ENCODE measurements at regions not wholly inside any gene's neighbourhood (a gene's known extent, or its start where the extent isn't known, plus 50 kb on each side); places are given as distances from the start of the nearest gene placed in this dataset.

GRCh38 chr7:109577265-109577664 lies 1007.6 kb downstream of the DNAJB9 start:
- Histone ChIP-seq H3K27ac (ENCODE audit: extremely low read length, insufficient read depth, low read length) (no peak overlapping the region), H3K4me1 (ENCODE audit: insufficient read depth, low read length) (no peaks in the 10 kb centered on the region), H3K27me3 (ENCODE audit: control insufficient read depth in 1 of 2, insufficient read depth in 2 of 2, low read length in 2 of 2) (no peaks in the 10 kb centered on the region), H3K9me3 (ENCODE audit: low read length) (no peaks in the 10 kb centered on the region), H3K79me2 (ENCODE audit: insufficient read depth, low read length) (no peaks in the 10 kb centered on the region), H3K4me3 (replicated peaks in 1 of 3; ENCODE audit: insufficient read depth in 1 of 3, low read depth in 2 of 3, low read length in 3 of 3) (no peak overlapping the region), H3K9ac (ENCODE audit: insufficient read depth, low read depth, low read length) (no peak overlapping the region), H4K20me1 (ENCODE audit: insufficient read depth, low read length) (no peaks in the 10 kb centered on the region), H2AFZ (ENCODE audit: low read length) (no peak overlapping the region), H3K4me2 (ENCODE audit: low read depth, low read length) (no peak overlapping the region), H3K36me3 (replicated peaks in 1 of 2; ENCODE audit: control insufficient read depth in 1 of 2, insufficient read depth in 2 of 2, low read length in 2 of 2) (no peaks in the 10 kb centered on the region)
- ATAC-seq (no peak), FAIRE-seq (no peak), DNase-seq (ENCODE audit: low spot score) (no peak)
- intact Hi-C loops (cut with micrococcal nuclease; ENCODE audit: unreplicated experiment) (no loop called here), in situ Hi-C loops (cut with HindIII; ENCODE audit: extremely low pct_ligation_motif_present, low pct_unique_long_range_greater_than_20kb) (no loop called here)
- TF ChIP-seq SOX6 (IDR thresholded peaks at IDR 0.05) (no peak), SOX6 (CRISPR knock-in tag; IDR thresholded peaks at IDR 0.05) (no peak), PPARG (CRISPR knock-in tag; conservative IDR thresholded peaks at IDR 0.05) (no peak), TP53 (CRISPR knock-in tag; conservative IDR thresholded peaks at IDR 0.05) (no peak), FOSL2 (CRISPR knock-in tag; IDR thresholded peaks at IDR 0.05) (no peak), SUZ12 (IDR thresholded peaks at IDR 0.05; ENCODE audit: low read depth, low read length) (no peak), IRF2 (CRISPR knock-in tag; IDR thresholded peaks at IDR 0.05) (no peak), ZSCAN25 (CRISPR knock-in tag; IDR thresholded peaks at IDR 0.05) (no peak), RAD51 (IDR thresholded peaks at IDR 0.05; ENCODE audit: borderline replicate concordance) (no peak), ZNF556 (CRISPR knock-in tag; IDR thresholded peaks at IDR 0.05; ENCODE audit: borderline replicate concordance) (no peak), THAP11 (CRISPR knock-in tag; IDR thresholded peaks at IDR 0.05) (no peak), KLF15 (CRISPR knock-in tag; IDR thresholded peaks at IDR 0.05; ENCODE audit: borderline replicate concordance) (no peak), TBP (CRISPR knock-in tag; IDR thresholded peaks at IDR 0.05) (no peak), IRF9 (CRISPR knock-in tag; IDR thresholded peaks at IDR 0.05; ENCODE audit: borderline replicate concordance) (no peak), ELK4 (CRISPR knock-in tag; IDR thresholded peaks at IDR 0.05; ENCODE audit: borderline replicate concordance) (no peak), ZNF720 (CRISPR knock-in tag; IDR thresholded peaks at IDR 0.05) (no peak), THAP9 (CRISPR knock-in tag; IDR thresholded peaks at IDR 0.05; ENCODE audit: borderline replicate concordance) (no peak)
- 14% methylated on average over 4 of the region's 4 CpGs for WGBS (ENCODE audit: low lambda C conversion rate)
- ChIA-PET POLR2A (no interaction called here), CTCF (ENCODE audit: low intra/inter-chr PET ratio, low total read pairs) (no interaction called here)
- BruUV-seq (replicated peaks) = no TSS peak
